Activated CD4-positive, alpha-beta T cell treated with anti-CD3 and anti-CD28 coated beads for 36 hours (primary cell): ENCODE measurements at regions not wholly inside any gene's neighbourhood (a gene's known extent, or its start where the extent isn't known, plus 50 kb on each side); places are given as distances from the start of the nearest gene placed in this dataset.

Experiments
- ATAC-seq: fragments of 200-7000 bp; cut with Tn5 transposase; one replicate; pipeline ENCODE4 v1.10.0; 2021; ENCODE audit warnings: mild to moderate bottlenecking, moderate library complexity
- CTCF ChIA-PET: fragments of 350-600 bp; sonication (Branson Sonifier 250); formaldehyde crosslinking; loops from one replicate; lab custom pipeline; 2021; ENCODE audit warnings: antibody characterized with exemption; lab: Charles Lee
- POLR2A ChIA-PET: fragments of 350-600 bp; sonication (Branson Sonifier 250); formaldehyde crosslinking; loops from one replicate; lab custom pipeline; 2021; ENCODE audit warnings: antibody characterized with exemption, inconsistent platforms; lab: Charles Lee
- DNase-seq: peaks from one replicate; pipeline ENCODE4 v3.0.0-alpha.2; 2020
- H3K27ac Mint-ChIP-seq: one replicate; pipeline ENCODE4 v1.8.0; 2021; ENCODE audit warnings: mixed read lengths
- H3K27me3 Mint-ChIP-seq: one replicate; pipeline ENCODE4 v1.8.0; 2021; ENCODE audit warnings: mixed read lengths
- H3K36me3 Mint-ChIP-seq: one replicate; pipeline ENCODE4 v1.8.0; 2021; ENCODE audit warnings: low read depth, mixed read lengths
- H3K4me1 Mint-ChIP-seq: one replicate; pipeline ENCODE4 v1.8.0; 2021; ENCODE audit warnings: mixed read lengths
- H3K4me3 Mint-ChIP-seq: one replicate; pipeline ENCODE4 v1.8.0; 2021; ENCODE audit warnings: mild to moderate bottlenecking, moderate library complexity, mixed read lengths
- H3K9me3 Mint-ChIP-seq: one replicate; pipeline ENCODE4 v1.8.0; 2021; ENCODE audit warnings: low read depth, mixed read lengths
- intact Hi-C, 2 experiments: fragments of 100-400 bp; cut with DNase I in 1 of 2; cut with micrococcal nuclease in 1 of 2; formaldehyde crosslinking; loops; one replicate each; pipeline versions ENCODE4 v1.14.2 to v1.15.1; 2022 to 2024; cut with DNase I, micrococcal nuclease

DNA sequence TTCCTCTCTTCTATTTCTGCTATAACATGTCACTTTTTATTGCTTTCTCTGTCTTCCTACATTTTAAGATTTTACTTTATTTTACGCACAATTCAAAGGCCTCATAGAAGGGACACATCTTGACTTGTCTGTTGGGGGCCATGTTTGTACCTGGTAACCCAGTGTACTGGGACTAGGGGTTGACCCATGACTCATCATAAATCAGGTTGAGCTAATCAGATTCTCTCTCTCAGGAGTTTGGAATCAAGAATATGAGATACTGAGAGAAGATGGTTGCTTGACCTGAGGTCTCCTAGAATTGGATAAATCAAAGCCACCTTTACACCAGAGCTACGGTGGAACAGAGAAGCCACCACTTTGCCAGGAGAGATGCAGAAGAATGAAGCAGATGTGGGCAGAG is 153.0 kb downstream of the UXS1 start:
- CTCF ChIA-PET = interaction anchor here (1.0 to 1.6 kb wide), 2 partner anchors 10 to 25 kb away, joined by 3 to 5 read pairs; no protein-coding TSS in a partner anchor
- intact Hi-C loops = no loop called here
- H3K4me1 Mint-ChIP-seq = peaks cover 2% of the 10 kb centered on the region

DNA sequence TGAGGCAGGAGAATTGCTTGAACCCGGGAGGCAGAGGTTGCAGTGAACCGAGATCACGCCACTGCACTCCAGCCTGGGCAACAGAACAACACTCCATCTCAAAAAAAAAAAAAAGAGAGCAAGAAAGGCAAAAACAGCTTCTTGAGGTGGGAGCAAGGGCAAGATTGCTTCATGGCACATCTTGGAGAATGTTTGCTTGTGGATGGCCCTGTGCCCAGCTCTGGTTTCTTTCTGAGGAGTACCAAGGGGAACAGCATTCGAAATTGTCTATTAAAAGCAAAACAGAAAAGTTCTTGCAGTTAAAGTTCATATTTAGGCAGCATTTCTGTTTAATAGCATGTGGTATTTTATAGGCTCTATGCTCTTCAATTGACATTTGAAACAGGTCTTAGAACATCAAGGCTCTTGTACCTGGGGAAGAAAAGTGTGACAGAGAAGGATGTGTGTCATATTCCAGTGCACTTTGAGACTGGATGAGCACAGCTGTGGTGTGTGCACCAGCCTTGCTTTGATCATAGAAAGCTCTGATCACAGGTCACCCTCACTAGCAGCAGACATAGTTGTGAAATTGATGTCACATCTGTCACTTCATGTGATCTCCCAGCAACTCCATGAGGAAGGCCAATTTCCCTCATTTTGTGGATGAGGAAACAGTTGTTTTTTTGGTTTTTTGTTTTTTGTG is 154.3 kb downstream of the UXS1 start:
- ATAC-seq (no peak), DNase-seq (no peak)
- Mint-ChIP-seq H3K36me3 (no peaks in the 10 kb centered on the region), H3K4me1 (no peaks in the 10 kb centered on the region), H3K27me3 (no peaks in the 10 kb centered on the region), H3K27ac (no peak overlapping the region), H3K9me3 (no peaks in the 10 kb centered on the region), H3K4me3 (no peak overlapping the region)
- CTCF ChIA-PET = no interaction called here
- POLR2A ChIA-PET = no interaction called here
- intact Hi-C loops = no loop called here

More for the DNA sequence above, 153.0 kb downstream of the UXS1 start:
- no peaks in the 10 kb centered on the region for H3K9me3 Mint-ChIP-seq
- no peak overlapping the region for H3K4me3 Mint-ChIP-seq
- ATAC-seq (no peak), DNase-seq (no peak)
- no peak overlapping the region for H3K27ac Mint-ChIP-seq
- H3K27me3 Mint-ChIP-seq = no peaks in the 10 kb centered on the region
- no peaks in the 10 kb centered on the region for H3K36me3 Mint-ChIP-seq
- POLR2A ChIA-PET = no interaction called here

DNA sequence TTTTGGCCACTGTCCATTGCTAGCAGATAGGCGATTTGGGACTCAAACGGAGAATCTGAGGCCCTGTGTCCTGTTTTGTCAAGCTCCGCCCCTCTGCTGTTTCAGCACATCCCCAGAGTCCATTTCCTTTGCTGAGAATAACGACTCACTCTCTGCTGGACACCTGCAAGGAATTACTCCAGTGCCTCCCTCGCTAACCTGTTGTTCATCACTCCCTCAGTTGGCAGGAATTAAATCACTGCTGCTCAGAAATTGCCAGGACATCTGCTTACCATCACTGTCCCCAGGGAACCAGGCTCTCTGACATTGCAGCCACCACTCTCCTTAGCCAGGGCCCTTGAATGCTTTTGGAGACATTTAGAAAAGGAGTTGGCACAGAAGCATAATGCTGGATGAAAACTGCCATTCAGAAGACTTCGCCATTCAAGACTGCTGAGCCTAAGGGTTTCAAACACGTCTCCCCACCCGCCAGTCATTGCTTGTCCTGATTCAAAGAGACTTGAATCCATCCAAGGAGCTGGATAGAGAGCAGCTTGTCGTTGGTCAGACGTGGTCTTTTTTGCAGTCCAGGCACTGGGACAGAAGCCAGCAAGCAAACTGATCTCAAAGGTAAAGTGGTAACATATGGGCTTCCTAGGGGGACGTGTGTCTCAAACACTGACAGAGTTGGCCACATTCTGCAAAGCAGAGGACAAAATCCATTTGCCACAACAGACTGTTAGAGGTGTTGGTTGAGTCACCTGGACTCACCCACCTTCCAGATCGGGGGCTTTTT is 155.3 kb downstream of the UXS1 start:
- H3K27me3 Mint-ChIP-seq = no peaks in the 10 kb centered on the region
- no peak overlapping the region for H3K27ac Mint-ChIP-seq
- no peaks in the 10 kb centered on the region for H3K4me1 Mint-ChIP-seq
- no peak overlapping the region for H3K4me3 Mint-ChIP-seq
- POLR2A ChIA-PET = no interaction called here
- DNase-seq = no peak
- no peak for ATAC-seq
- CTCF ChIA-PET = no interaction called here
- H3K36me3 Mint-ChIP-seq = no peaks in the 10 kb centered on the region
- H3K9me3 Mint-ChIP-seq = no peaks in the 10 kb centered on the region
- intact Hi-C loops = no loop called here

DNA sequence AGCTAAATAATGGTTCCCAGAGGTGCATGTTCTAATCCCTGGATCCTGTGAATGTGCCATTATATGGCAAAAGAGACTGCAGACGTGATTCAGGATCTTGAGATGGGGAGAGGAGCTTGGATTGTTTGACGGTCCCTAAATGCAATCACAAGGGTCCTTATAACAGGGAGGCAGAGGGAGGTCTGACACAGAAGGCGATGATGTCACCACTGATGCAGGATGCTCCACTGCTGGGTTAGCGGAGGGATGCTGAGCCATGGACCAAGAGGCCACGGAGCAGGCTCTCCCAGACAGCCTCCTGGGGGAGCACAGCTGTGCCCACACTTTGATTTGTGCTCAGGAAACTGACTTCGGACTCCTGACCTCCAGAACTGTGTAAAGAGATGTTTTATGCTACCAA is 156.2 kb downstream of the UXS1 start:
- Mint-ChIP-seq H3K27me3 (no peaks in the 10 kb centered on the region), H3K36me3 (no peaks in the 10 kb centered on the region), H3K4me1 (no peaks in the 10 kb centered on the region), H3K27ac (no peak overlapping the region), H3K9me3 (peaks cover 2% of the 10 kb centered on the region), H3K4me3 (no peak overlapping the region)
- ChIA-PET CTCF (interaction anchor here (1.0 kb wide), 1 partner anchor 17 kb away, joined by 9 read pairs; no protein-coding TSS in a partner anchor), POLR2A (no interaction called here)
- ATAC-seq (no peak), DNase-seq (no peak)
- intact Hi-C loops = no loop called here

DNA sequence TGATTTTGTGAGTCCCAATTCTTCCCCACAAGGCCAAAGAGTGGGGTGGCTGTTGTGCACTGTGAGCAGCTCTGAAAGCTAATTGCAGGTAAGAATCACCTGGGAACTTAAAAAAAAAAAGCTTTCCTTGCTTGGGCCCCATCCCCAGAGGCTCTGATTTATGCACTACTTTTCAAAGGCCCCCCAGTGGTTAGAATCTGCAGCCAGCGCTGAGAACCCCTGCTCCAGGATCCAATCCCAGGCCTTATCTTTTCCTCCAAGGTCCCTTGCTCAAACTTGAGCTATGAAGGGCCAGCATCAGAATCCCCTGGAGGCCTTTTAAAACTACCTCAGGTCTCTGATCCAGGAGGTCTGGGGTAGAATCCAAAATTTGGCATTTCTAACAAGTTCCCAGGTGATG is 156.8 kb downstream of the UXS1 start:
- ATAC-seq (no peak), DNase-seq (no peak)
- H3K4me1 Mint-ChIP-seq = no peaks in the 10 kb centered on the region
- no peak overlapping the region for H3K4me3 Mint-ChIP-seq
- no peak overlapping the region for H3K27ac Mint-ChIP-seq
- POLR2A ChIA-PET = no interaction called here
- no peaks in the 10 kb centered on the region for H3K36me3 Mint-ChIP-seq
- CTCF ChIA-PET = interaction anchor here (1.0 kb wide), 1 partner anchor 17 kb away, joined by 9 read pairs; no protein-coding TSS in a partner anchor
- peaks cover 2% of the 10 kb centered on the region for H3K9me3 Mint-ChIP-seq
- intact Hi-C loops = no loop called here
- no peaks in the 10 kb centered on the region for H3K27me3 Mint-ChIP-seq

DNA sequence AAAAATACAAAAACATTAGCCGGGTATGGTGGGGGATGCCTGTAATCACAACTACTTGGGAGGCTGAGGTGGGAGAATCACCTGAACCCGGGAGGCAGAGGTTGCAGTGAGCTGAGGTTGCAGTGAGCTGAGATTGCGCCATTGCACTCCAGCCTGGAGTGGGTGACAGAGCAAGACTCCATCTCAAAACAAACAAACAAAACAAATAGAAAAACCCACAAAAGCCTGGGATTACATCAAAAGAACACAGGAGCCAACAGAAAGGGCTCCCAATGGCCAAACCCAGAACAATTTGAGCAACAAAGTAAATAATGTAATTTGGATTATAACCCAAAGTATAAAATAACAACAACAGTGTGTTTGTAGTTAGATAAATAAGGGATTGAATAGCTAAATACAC is 159.8 kb downstream of the UXS1 start:
- Mint-ChIP-seq H3K27ac (no peak overlapping the region), H3K9me3 (peaks cover 2% of the 10 kb centered on the region), H3K4me1 (peaks cover 14% of the 10 kb centered on the region), H3K36me3 (no peaks in the 10 kb centered on the region), H3K4me3 (no peak overlapping the region), H3K27me3 (no peaks in the 10 kb centered on the region)
- CTCF ChIA-PET = interaction anchor here (1.5 kb wide), 1 partner anchor 29 kb away, joined by 4 read pairs; no protein-coding TSS in a partner anchor
- DNase-seq (no peak), ATAC-seq (no peak)
- POLR2A ChIA-PET = no interaction called here
- intact Hi-C loops = no loop called here

DNA sequence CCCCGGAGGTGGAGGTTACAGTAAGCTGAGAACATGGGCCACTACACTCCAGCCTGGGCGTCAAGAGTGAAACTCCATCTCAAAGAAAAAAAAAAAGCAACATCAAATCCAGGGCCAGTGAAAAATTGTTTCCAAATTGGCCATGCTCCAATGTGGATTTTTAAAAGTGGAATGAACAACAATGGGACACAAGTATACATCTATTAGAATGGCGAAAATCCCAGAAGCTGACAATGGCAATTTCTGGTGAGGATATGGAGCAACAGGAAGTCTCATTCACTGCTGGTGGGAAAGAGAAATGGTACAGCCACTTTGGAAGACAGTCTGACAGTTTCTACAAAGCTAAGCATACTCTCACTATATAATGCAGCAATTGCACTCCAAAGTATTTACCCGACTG is 161.4 kb downstream of the UXS1 start:
- Mint-ChIP-seq H3K27me3 (no peaks in the 10 kb centered on the region), H3K4me1 (peaks cover 21% of the 10 kb centered on the region), H3K36me3 (no peaks in the 10 kb centered on the region), H3K27ac (no peak overlapping the region), H3K4me3 (no peak overlapping the region), H3K9me3 (peaks cover 2% of the 10 kb centered on the region)
- intact Hi-C loops = no loop called here
- CTCF ChIA-PET = interaction anchor here (0.8 kb wide), 1 partner anchor 160 kb away, joined by 3 read pairs; no protein-coding TSS in a partner anchor
- no peak for ATAC-seq
- DNase-seq = no peak
- POLR2A ChIA-PET = no interaction called here

DNA sequence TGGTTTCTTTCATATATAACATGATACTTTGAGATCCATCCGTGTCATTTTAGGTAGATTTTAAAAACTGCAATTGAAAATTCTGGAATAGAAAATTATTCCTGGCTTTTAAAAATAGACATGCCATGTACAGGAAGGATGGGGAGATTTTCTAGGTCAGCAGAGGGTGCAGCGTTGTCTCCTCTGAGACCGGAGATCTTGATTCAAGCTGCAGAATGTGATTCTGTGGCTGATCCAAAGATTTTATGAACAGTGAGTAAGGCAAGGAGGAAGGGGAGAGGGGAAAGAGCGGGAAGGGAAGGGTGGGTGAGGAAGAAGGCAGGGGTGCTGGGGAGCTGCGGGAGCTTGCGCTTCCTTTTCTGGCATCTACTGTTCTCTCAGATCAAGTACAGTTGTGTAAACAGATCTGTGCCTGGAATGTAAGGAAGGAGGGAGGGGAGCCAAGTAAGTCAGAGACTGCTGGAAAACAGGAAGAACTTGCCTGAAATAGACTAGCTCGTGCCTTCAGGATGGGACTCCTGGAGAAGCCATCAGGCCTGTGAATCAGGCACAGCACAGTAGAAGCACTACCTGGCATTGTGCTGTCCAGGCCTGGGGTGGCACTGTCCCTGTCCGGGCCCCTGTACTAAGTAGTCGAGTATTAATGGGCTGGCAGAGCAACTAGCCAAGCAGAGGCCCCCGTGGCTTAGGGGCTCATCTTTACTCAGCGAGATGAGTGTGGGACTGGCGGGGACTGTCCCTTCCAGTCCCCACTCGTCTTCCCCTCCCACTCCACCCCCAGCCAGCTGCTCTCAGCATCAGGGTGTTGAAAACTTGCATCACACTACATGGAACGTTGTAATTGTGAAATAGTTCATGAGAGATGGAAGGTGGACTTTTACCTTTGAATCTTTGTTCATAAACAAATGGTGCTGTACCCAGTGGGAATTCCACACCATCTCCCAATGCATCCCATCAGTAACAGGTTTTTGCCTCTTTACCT is 163.5 kb downstream of the UXS1 start:
- intact Hi-C loops = loop anchor here in 1 of 2 experiments (1.0 kb wide), 1 partner anchor 46 kb away; no protein-coding TSS in a partner anchor
- ATAC-seq (peak; percentile 93), DNase-seq (peak; percentile 78)
- CTCF ChIA-PET = interaction anchor here (0.6 kb wide), 1 partner anchor 108 kb away, joined by 3 read pairs; no protein-coding TSS in a partner anchor
- H3K4me1 Mint-ChIP-seq = peaks cover 34% of the 10 kb centered on the region
- no peaks in the 10 kb centered on the region for H3K36me3 Mint-ChIP-seq
- H3K27me3 Mint-ChIP-seq = no peaks in the 10 kb centered on the region
- peak overlapping the region; percentile 52 for H3K27ac Mint-ChIP-seq
- no peak overlapping the region for H3K4me3 Mint-ChIP-seq
- POLR2A ChIA-PET = no interaction called here
- H3K9me3 Mint-ChIP-seq = peaks cover 2% of the 10 kb centered on the region

DNA sequence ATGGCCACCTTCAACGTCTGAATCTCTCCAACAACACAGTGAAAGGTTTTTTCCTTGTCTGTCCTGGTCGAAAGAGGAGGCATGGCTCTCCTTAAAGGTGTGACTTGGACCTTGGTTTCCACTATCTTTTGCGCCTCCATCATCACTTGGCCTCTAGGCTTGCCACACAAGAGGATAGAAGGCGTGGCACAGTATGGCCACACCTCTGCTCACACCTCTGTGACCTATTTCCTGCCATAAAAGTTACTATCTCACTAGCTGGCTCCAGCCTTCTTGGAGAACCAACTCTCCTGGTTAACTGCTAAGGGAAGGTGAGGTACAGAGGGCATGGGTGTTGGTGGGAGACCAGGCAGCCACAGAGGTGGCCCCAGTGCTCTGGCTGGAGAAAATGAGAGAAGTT is 165.9 kb downstream of the UXS1 start:
- peak; percentile 51 for ATAC-seq
- Mint-ChIP-seq H3K4me1 (peaks cover 34% of the 10 kb centered on the region), H3K4me3 (no peak overlapping the region), H3K9me3 (no peaks in the 10 kb centered on the region), H3K27me3 (no peaks in the 10 kb centered on the region), H3K27ac (peak overlapping the region; percentile 29), H3K36me3 (no peaks in the 10 kb centered on the region)
- ChIA-PET CTCF (no interaction called here), POLR2A (no interaction called here)
- intact Hi-C loops = no loop called here
- DNase-seq = no peak

DNA sequence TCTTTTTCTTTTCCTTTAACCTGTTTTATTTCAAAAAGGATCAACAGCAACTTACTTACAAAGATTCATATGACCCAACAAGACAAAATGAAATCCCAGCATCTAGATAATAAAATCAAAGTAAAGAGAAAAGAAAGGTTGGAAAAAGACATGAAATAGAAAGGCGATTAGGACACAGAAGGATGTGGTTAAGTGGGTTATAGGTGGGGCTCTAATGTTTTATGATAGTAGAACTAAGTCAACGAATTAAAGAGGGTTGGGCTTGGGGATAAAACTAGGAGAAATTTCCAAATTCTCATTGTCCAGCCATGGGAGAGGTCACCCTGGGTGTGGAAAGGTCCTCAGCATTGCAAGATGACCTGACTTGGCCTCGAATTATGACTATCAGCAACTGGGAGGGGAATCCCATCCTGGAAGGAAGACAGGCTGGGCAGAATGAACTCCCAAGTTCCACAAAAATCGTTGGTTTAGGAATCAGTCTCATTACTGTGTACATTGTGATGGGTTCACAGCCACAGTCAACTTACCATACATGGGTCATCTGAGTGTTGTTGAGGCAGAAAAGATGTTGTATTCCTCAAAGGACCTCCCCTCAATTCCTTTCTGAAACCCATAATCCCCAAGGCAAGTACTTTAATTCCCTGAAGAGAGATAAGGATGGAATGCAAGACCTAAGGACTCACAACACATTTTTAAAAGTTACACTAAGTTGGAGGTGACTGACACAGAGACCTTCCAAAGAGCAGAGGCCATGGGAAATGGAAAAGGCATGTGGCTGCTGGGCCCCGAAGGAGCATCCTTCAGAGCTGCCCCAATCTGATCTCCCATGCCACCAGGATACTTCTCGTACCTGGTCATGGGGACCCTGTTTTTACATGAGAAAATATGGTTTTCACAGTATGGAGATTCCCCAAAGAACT is 167.6 kb downstream of the UXS1 start:
- ATAC-seq (no peak), DNase-seq (no peak)
- Mint-ChIP-seq H3K27me3 (no peaks in the 10 kb centered on the region), H3K9me3 (no peaks in the 10 kb centered on the region), H3K27ac (no peak overlapping the region), H3K4me3 (no peak overlapping the region), H3K4me1 (peaks cover 34% of the 10 kb centered on the region), H3K36me3 (no peaks in the 10 kb centered on the region)
- intact Hi-C loops = no loop called here
- CTCF ChIA-PET = interaction anchor here (0.7 kb wide), 2 partner anchors 15 to 778 kb away, joined by 3 read pairs; no protein-coding TSS in a partner anchor
- POLR2A ChIA-PET = no interaction called here
